SK-N-SH (cell line): ENCODE measurements at regions not wholly inside any gene's neighbourhood (a gene's known extent, or its start where the extent isn't known, plus 50 kb on each side); places are given as distances from the start of the nearest gene placed in this dataset.

Source experiments
- CTCF ChIA-PET: fragments of 300-600, 350-600 bp; formaldehyde crosslinking; extraction: SDS; loops from one replicate; lab custom pipeline; 2021; lab: Yijun Ruan, JAX
- POLR2A ChIA-PET: fragments of 350-600 bp; sonication (Branson Sonifier 250); formaldehyde crosslinking; extraction: SDS; loops from one replicate; lab custom pipeline; 2020; ENCODE audit warnings: antibody characterized with exemption, inconsistent platforms; lab: Yijun Ruan, JAX
- DNase-seq: peaks from one replicate; pipeline ENCODE4 v3.0.0; 2012
- H2AFZ ChIP-seq: fragments of 200-600 bp; sonication (generic); 2 replicates; pipeline ENCODE4 v1.8.1; 2016; ENCODE audit warnings: antibody characterized with exemption, mild to moderate bottlenecking, low read depth
- H3F3A ChIP-seq: fragments of 200-600 bp; sonication (generic); replicated peaks from 2 replicates; pipeline ENCODE3; 2016; ENCODE audit warnings: antibody characterized with exemption, mild to moderate bottlenecking; ENCODE audit not compliant: insufficient read depth
- H3K27ac ChIP-seq, 2 experiments: fragments of 200-500 bp in 1 of 2; fragments of 200-600 bp in 1 of 2; sonication (Bioruptor generic) in 1 of 2; sonication (generic), shearing (Covaris generic) in 1 of 2; 2 replicates each; pipeline versions ENCODE4 v1.5.1 to v1.6.1; 2014 to 2016; ENCODE audit warnings: low read depth in 2 of 2, inconsistent platforms in 1 of 2, low read length in 1 of 2, mild to moderate bottlenecking in 1 of 2, mixed read lengths in 1 of 2
- H3K27me3 ChIP-seq: fragments of 200-600 bp; sonication (generic), shearing (Covaris generic); 2 replicates; pipeline ENCODE4 v1.6.1; 2016; ENCODE audit warnings: mixed run types; ENCODE audit not compliant: insufficient read depth
- H3K36me3 ChIP-seq, 2 experiments: fragments of 200-500 bp in 1 of 2; fragments of 200-600 bp in 1 of 2; sonication (Bioruptor generic) in 1 of 2; sonication (generic) in 1 of 2; replicated peaks in 1 of 2; 2 replicates each; pipeline versions ENCODE3 to v1.5.1; 2014 to 2016; ENCODE audit warnings: low read length in 1 of 2, mild to moderate bottlenecking in 1 of 2; ENCODE audit not compliant: insufficient read depth in 2 of 2, control insufficient read depth in 1 of 2
- H3K4me1 ChIP-seq, 2 experiments: fragments of 200-500 bp in 1 of 2; fragments of 200-600 bp in 1 of 2; sonication (Bioruptor generic) in 1 of 2; sonication (generic), shearing (Covaris generic) in 1 of 2; 2 replicates each; pipeline versions ENCODE4 v1.5.1 to v1.6.1; 2014 to 2016; ENCODE audit warnings: low read depth in 1 of 2, low read length in 1 of 2, mixed run types in 1 of 2; ENCODE audit not compliant: insufficient read depth in 2 of 2, control insufficient read depth in 1 of 2
- H3K4me2 ChIP-seq: fragments of 200-600 bp; sonication (generic), shearing (Covaris generic); 2 replicates; pipeline ENCODE4 v1.6.1; 2017; ENCODE audit warnings: mixed run types
- H3K4me3 ChIP-seq, 2 experiments: fragments of 200-500 bp in 1 of 2; fragments of 200-600 bp in 1 of 2; sonication (Bioruptor generic) in 1 of 2; sonication (generic), shearing (Covaris generic) in 1 of 2; 2 replicates each; pipeline versions ENCODE4 v1.5.1 to v1.8.1; 2014 to 2016; ENCODE audit warnings: low read depth in 2 of 2, inconsistent platforms in 1 of 2, low read length in 1 of 2, mild to moderate bottlenecking in 1 of 2, mixed read lengths in 1 of 2, moderate library complexity in 1 of 2
- H3K79me2 ChIP-seq: fragments of 200-600 bp; sonication (generic); 2 replicates; pipeline ENCODE4 v1.8.1; 2017; ENCODE audit warnings: mild to moderate bottlenecking; ENCODE audit not compliant: insufficient read depth
- H3K9ac ChIP-seq: fragments of 200-600 bp; sonication (generic); 2 replicates; pipeline ENCODE4 v1.6.1; 2017; ENCODE audit warnings: mixed run types
- H3K9me2 ChIP-seq: fragments of 200-600 bp; sonication (generic); 2 replicates; pipeline ENCODE4 v1.6.1; 2017; ENCODE audit warnings: mixed run types
- H3K9me3 ChIP-seq: fragments of 200-600 bp; sonication (generic); 2 replicates; pipeline ENCODE4 v1.6.1; 2017; ENCODE audit warnings: mixed run types, mild to moderate bottlenecking, moderate library complexity
- H4K20me1 ChIP-seq: fragments of 200-600 bp; sonication (generic); 2 replicates; pipeline ENCODE4 v1.6.1; 2017; ENCODE audit warnings: mild to moderate bottlenecking, mixed run types; ENCODE audit not compliant: insufficient read depth
- EP300 ChIP-seq, 2 experiments: IDR thresholded peaks; 2 replicates each; pipeline versions ENCODE4 v1.4.0 to v1.6.1; 2012; ENCODE audit warnings: borderline replicate concordance in 1 of 2, low read depth in 1 of 2, low read length in 1 of 2
- EZH2phosphoT487 ChIP-seq: fragments of 200-600 bp; sonication (generic); IDR thresholded peaks from 2 replicates; pipeline ENCODE4 v1.6.1; 2017; ENCODE audit warnings: low read depth, mixed run types, mild to moderate bottlenecking, antibody characterized with exemption, moderate library complexity, borderline replicate concordance
- FOSL2 ChIP-seq: IDR thresholded peaks from 2 replicates; pipeline ENCODE4 v1.4.0; 2012; ENCODE audit warnings: low read depth, mild to moderate bottlenecking, moderate library complexity, borderline replicate concordance
- FOXJ3 ChIP-seq: sonication (generic); formaldehyde crosslinking; IDR thresholded peaks from 2 replicates; pipeline ENCODE4 v1.5.1; 2020; ENCODE audit warnings: mild to moderate bottlenecking, missing genetic modification reagents
- GABPA ChIP-seq: IDR thresholded peaks from 2 replicates; pipeline ENCODE4 v1.4.0; 2012; ENCODE audit warnings: low read depth, mild to moderate bottlenecking
- JUND ChIP-seq: IDR thresholded peaks from 2 replicates; pipeline ENCODE4 v1.4.0; 2012
- MEF2A ChIP-seq: IDR thresholded peaks from 2 replicates; pipeline ENCODE4 v1.4.0; 2012; ENCODE audit warnings: low read depth, borderline replicate concordance
- NFIC ChIP-seq: IDR thresholded peaks from 2 replicates; pipeline ENCODE4 v1.4.0; 2012; ENCODE audit warnings: borderline replicate concordance
- NRF1 ChIP-seq: IDR thresholded peaks from 2 replicates; pipeline ENCODE4 v1.6.1; 2012; ENCODE audit warnings: low read depth, mild to moderate bottlenecking, low read length
- POLR2AphosphoS5 ChIP-seq: IDR thresholded peaks from 2 replicates; pipeline ENCODE4 v1.6.1; 2012; ENCODE audit warnings: low read depth, low read length
- RCOR1 ChIP-seq: fragments of 150-350 bp; IDR thresholded peaks from 2 replicates; pipeline ENCODE4 v1.6.1; 2017; ENCODE audit warnings: antibody characterized with exemption, low read length
- RXRA ChIP-seq: IDR thresholded peaks from 2 replicates; pipeline ENCODE4 v1.4.0; 2012; ENCODE audit warnings: low read depth, mild to moderate bottlenecking, borderline replicate concordance
- SIN3A ChIP-seq: IDR thresholded peaks from 2 replicates; pipeline ENCODE4 v1.6.1; 2012; ENCODE audit warnings: low read depth, mild to moderate bottlenecking, low read length, moderate library complexity, borderline replicate concordance
- TAF1 ChIP-seq: IDR thresholded peaks from 2 replicates; pipeline ENCODE4 v1.6.1; 2012; ENCODE audit warnings: low read depth, mild to moderate bottlenecking, low read length, moderate library complexity, borderline replicate concordance
- TCF12 ChIP-seq: IDR thresholded peaks from 2 replicates; pipeline ENCODE4 v1.4.0; 2012
- TEAD4 ChIP-seq: IDR thresholded peaks from 2 replicates; pipeline ENCODE4 v1.4.0; 2012; ENCODE audit warnings: mild to moderate bottlenecking, borderline replicate concordance; ENCODE audit not compliant: insufficient read depth
- WGBS: methylation state at CpG from one replicate; pipeline ENCODE4 v1.1.6; 2017; ENCODE audit warnings: low lambda C conversion rate; 5-methylcytosine and 5-hydroxymethylcytosine counted together
- TF ChIP-seq, protein P1 (sequence below): IDR thresholded peaks from 2 replicates; pipeline ENCODE4; 2012
- TF ChIP-seq, protein P2 (sequence below): IDR thresholded peaks from 2 replicates; pipeline ENCODE4 v1.4.0; 2012; ENCODE audit warnings: low read depth
- TF ChIP-seq, protein P3 (sequence below): fragments of 150-350 bp; IDR thresholded peaks from 2 replicates; pipeline ENCODE4 v1.6.1; 2016; ENCODE audit warnings: mild to moderate bottlenecking, low read depth, low read length
- TF ChIP-seq, protein P4 (sequence below): IDR thresholded peaks from 2 replicates; pipeline ENCODE4 v1.6.1; 2012; ENCODE audit warnings: mild to moderate bottlenecking, low read depth, low read length, moderate library complexity
- TF ChIP-seq, protein P5 (sequence below): fragments of 200-600 bp; sonication (generic); IDR thresholded peaks from 2 replicates; pipeline ENCODE4 v1.6.1; 2017; ENCODE audit warnings: antibody characterized with exemption, mild to moderate bottlenecking, moderate library complexity

DNA sequence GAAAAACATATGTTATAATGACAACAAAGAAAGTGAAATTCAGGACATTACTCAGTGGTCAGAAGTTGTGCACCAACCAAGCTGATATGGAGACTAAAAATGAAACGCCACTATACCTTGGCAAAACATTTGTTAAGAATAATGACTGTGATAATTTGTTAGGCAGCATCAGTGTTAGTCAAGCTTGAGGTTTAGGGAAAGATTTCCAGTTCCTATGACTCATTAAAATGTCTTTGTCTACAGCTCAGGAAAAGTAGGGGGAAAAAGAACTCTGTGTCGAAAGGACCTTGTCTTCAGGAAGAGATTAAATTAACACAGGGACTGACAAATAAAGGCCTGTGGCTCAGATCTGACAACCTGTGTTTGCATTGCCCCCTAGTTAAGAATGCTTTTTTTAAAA lies 764.1 kb upstream of the SLITRK6 start:
- ChIA-PET POLR2A (no interaction called here), CTCF (no interaction called here)
- Histone ChIP-seq H3K4me1 (0 out of 4 replicates have a peak, but pooled peaks cover 0 to 3% of the 10 kb centered on the region in 2 experiments), H3F3A (peaks cover 15% of the 10 kb centered on the region), H3K4me2 (peak overlapping the region; percentile 29), H2AFZ (no peak overlapping the region), H3K9me3 (no peaks in the 10 kb centered on the region), H3K9me2 (no peaks in the 10 kb centered on the region), H3K36me3 (peaks cover 0 to 3% of the 10 kb centered on the region in 2 experiments), H3K4me3 (no peak overlapping the region), H3K79me2 (no peaks in the 10 kb centered on the region), H3K9ac (no peak overlapping the region), H3K27ac (peak overlapping the region in 1 of 2 experiments; percentile 45; a peak in 2 of 4 replicates), H3K27me3 (no peaks in the 10 kb centered on the region), H4K20me1 (no peaks in the 10 kb centered on the region)
- no peak for DNase-seq
- WGBS, result 10% methylated on average over 2 of the region's 2 CpGs
- TF ChIP-seq JUND (peak; percentile 73), NFIC (peak; percentile 42; the same call in 1 of the 2 replicates), MEF2A (no peak), FOXJ3 (CRISPR knock-in tag) (no peak), TCF12 (peak; percentile 71), FOSL2 (peak; percentile 69; the same call in 1 of the 2 replicates), EP300 (IDR thresholded peaks at IDR 0.05; ENCODE audit: borderline replicate concordance in 1 of 2, low read depth in 1 of 2, low read length in 1 of 2) (peak in 1 of 2 experiments; percentile 69; a peak in 1 of 4 replicates)
- TF ChIP-seq, protein P1, sequence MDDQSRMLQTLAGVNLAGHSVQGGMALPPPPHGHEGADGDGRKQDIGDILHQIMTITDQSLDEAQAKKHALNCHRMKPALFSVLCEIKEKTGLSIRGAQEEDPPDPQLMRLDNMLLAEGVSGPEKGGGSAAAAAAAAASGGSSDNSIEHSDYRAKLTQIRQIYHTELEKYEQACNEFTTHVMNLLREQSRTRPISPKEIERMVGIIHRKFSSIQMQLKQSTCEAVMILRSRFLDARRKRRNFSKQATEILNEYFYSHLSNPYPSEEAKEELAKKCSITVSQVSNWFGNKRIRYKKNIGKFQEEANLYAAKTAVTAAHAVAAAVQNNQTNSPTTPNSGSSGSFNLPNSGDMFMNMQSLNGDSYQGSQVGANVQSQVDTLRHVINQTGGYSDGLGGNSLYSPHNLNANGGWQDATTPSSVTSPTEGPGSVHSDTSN, result peak; percentile 92

DNA sequence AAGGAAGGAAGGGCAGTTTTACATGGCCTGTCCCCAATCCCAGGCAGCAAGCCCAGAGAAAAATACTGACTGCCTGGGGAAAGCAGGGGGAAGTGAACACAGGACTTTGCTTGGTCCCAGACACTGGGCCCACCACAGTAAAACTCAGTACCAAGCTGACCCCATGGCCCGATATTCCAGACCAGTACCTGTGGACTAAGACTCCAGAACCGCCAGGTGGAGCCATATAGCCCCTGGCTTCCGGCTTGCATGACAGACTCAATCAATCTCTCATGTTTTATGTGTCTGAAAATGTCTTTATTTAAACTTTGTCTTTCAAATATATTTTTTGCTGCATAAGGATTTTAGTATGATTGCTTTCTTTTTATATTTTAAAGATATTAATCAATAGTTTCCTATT lies 767.9 kb upstream of the SLITRK6 start:
- 37% methylated on average over 3 of the region's 3 CpGs for WGBS
- Histone ChIP-seq H3K79me2 (no peaks in the 10 kb centered on the region), H4K20me1 (no peaks in the 10 kb centered on the region), H3F3A (peaks cover 20% of the 10 kb centered on the region), H3K9me2 (no peaks in the 10 kb centered on the region; the same call in 1 of the 2 replicates), H3K27me3 (no peaks in the 10 kb centered on the region), H3K4me2 (no peak overlapping the region), H3K4me1 (0 out of 4 replicates have a peak, but pooled peaks cover 0 to 3% of the 10 kb centered on the region in 2 experiments), H2AFZ (no peak overlapping the region), H3K9me3 (no peaks in the 10 kb centered on the region), H3K9ac (no peak overlapping the region), H3K27ac (no peak overlapping the region), H3K36me3 (no peaks in the 10 kb centered on the region), H3K4me3 (no peak overlapping the region)
- peak; percentile 3 for DNase-seq
- ChIA-PET POLR2A (no interaction called here), CTCF (interaction anchor here (0.7 to 1.2 kb wide), 3 partner anchors 10 to 707 kb away, joined by 3 to 4 read pairs (median 4); no protein-coding TSS in a partner anchor)
- TF ChIP-seq RXRA (no peak), EP300 (IDR thresholded peaks at IDR 0.05; ENCODE audit: borderline replicate concordance in 1 of 2, low read depth in 1 of 2, low read length in 1 of 2) (no peak), RCOR1 (no peak), SIN3A (no peak), EZH2phosphoT487 (no peak), POLR2AphosphoS5 (no peak), FOXJ3 (CRISPR knock-in tag) (no peak), TEAD4 (no peak), NRF1 (no peak), GABPA (no peak), TAF1 (no peak)
- TF ChIP-seq, protein P2, sequence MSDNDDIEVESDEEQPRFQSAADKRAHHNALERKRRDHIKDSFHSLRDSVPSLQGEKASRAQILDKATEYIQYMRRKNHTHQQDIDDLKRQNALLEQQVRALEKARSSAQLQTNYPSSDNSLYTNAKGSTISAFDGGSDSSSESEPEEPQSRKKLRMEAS, result no peak
- TF ChIP-seq, protein P3, sequence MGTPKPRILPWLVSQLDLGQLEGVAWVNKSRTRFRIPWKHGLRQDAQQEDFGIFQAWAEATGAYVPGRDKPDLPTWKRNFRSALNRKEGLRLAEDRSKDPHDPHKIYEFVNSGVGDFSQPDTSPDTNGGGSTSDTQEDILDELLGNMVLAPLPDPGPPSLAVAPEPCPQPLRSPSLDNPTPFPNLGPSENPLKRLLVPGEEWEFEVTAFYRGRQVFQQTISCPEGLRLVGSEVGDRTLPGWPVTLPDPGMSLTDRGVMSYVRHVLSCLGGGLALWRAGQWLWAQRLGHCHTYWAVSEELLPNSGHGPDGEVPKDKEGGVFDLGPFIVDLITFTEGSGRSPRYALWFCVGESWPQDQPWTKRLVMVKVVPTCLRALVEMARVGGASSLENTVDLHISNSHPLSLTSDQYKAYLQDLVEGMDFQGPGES, result no peak
- TF ChIP-seq, protein P4, sequence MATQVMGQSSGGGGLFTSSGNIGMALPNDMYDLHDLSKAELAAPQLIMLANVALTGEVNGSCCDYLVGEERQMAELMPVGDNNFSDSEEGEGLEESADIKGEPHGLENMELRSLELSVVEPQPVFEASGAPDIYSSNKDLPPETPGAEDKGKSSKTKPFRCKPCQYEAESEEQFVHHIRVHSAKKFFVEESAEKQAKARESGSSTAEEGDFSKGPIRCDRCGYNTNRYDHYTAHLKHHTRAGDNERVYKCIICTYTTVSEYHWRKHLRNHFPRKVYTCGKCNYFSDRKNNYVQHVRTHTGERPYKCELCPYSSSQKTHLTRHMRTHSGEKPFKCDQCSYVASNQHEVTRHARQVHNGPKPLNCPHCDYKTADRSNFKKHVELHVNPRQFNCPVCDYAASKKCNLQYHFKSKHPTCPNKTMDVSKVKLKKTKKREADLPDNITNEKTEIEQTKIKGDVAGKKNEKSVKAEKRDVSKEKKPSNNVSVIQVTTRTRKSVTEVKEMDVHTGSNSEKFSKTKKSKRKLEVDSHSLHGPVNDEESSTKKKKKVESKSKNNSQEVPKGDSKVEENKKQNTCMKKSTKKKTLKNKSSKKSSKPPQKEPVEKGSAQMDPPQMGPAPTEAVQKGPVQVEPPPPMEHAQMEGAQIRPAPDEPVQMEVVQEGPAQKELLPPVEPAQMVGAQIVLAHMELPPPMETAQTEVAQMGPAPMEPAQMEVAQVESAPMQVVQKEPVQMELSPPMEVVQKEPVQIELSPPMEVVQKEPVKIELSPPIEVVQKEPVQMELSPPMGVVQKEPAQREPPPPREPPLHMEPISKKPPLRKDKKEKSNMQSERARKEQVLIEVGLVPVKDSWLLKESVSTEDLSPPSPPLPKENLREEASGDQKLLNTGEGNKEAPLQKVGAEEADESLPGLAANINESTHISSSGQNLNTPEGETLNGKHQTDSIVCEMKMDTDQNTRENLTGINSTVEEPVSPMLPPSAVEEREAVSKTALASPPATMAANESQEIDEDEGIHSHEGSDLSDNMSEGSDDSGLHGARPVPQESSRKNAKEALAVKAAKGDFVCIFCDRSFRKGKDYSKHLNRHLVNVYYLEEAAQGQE, result no peak
- TF ChIP-seq, protein P5, sequence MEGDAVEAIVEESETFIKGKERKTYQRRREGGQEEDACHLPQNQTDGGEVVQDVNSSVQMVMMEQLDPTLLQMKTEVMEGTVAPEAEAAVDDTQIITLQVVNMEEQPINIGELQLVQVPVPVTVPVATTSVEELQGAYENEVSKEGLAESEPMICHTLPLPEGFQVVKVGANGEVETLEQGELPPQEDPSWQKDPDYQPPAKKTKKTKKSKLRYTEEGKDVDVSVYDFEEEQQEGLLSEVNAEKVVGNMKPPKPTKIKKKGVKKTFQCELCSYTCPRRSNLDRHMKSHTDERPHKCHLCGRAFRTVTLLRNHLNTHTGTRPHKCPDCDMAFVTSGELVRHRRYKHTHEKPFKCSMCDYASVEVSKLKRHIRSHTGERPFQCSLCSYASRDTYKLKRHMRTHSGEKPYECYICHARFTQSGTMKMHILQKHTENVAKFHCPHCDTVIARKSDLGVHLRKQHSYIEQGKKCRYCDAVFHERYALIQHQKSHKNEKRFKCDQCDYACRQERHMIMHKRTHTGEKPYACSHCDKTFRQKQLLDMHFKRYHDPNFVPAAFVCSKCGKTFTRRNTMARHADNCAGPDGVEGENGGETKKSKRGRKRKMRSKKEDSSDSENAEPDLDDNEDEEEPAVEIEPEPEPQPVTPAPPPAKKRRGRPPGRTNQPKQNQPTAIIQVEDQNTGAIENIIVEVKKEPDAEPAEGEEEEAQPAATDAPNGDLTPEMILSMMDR, result peak; percentile 48
